GM12872 (cell line): ENCODE measurements at regions not wholly inside any gene's neighbourhood (a gene's known extent, or its start where the extent isn't known, plus 50 kb on each side); places are given as distances from the start of the nearest gene placed in this dataset.

Experiments
- TF ChIP-seq, protein P1 (sequence below): IDR thresholded peaks from 3 replicates; pipeline ENCODE4 v1.5.1; 2011; ENCODE audit warnings: low read depth, mild to moderate bottlenecking, low read length, moderate library complexity; ENCODE audit not compliant: insufficient read depth

DNA sequence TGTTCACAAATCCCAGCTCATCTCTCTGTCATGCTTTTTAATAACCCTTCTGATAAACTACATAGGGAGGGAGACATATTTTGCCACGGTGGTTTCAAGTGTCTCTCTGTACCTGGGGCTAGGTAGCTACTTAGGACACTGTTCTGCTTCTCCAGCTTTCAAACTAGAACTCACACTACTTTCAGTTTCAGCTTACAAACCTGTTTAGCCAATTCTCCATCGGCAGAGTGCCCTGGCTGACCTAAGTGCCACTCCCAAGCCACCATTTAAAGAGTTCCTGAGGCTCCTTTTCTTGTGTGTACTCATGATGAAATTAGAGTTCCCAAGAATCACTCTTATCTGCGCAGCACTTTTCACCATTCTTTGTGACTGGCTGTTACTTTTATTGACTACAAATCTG is 899.2 kb downstream of the FAT4 start:
- TF ChIP-seq, protein P1, sequence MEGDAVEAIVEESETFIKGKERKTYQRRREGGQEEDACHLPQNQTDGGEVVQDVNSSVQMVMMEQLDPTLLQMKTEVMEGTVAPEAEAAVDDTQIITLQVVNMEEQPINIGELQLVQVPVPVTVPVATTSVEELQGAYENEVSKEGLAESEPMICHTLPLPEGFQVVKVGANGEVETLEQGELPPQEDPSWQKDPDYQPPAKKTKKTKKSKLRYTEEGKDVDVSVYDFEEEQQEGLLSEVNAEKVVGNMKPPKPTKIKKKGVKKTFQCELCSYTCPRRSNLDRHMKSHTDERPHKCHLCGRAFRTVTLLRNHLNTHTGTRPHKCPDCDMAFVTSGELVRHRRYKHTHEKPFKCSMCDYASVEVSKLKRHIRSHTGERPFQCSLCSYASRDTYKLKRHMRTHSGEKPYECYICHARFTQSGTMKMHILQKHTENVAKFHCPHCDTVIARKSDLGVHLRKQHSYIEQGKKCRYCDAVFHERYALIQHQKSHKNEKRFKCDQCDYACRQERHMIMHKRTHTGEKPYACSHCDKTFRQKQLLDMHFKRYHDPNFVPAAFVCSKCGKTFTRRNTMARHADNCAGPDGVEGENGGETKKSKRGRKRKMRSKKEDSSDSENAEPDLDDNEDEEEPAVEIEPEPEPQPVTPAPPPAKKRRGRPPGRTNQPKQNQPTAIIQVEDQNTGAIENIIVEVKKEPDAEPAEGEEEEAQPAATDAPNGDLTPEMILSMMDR, result no peak

- TF ChIP-seq, protein P1, result no peak
Measured at GRCh38 chr4:126215759-126216158, 901.0 kb downstream of the FAT4 start.

DNA sequence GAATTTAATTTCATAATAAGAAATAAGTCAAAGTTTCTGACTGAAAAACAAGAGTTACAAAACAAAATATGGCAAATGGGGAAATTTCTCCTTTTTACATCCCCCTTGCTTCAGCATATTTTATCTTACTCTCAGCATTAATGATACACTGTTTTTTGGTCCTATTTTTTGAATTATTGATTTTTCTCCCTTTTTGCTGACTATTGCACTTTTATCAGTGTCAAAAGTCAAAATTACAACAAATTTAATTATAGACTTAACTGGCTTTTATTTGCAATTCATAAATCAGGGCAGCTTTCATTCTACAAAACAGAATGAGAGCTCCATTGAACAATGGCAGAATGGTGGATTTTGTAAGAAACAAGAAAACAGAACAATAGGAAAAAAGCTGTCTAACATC is 901.9 kb downstream of the FAT4 start:
- TF ChIP-seq, protein P1, result no peak

DNA sequence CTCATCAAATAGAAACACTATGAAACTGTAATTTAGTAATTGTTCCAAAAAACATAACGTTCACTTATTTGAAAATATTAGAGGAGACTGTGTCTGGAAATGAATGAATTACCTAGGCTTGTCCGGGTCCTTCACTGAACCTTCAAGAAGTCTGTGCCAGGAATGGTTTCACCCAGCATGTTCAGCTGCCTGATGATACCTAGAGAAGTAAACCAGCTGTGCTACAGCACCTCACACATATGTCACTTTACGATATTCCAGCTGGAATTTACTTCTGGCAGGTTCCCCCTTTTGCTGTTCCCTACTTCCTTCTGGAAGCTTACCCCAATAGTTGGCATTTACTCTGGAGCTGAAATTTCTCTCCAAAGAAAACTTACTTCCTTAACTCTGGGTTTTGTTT is 906.5 kb downstream of the FAT4 start:
- TF ChIP-seq, protein P1, result no peak

- TF ChIP-seq, protein P1, result no peak
Measured at GRCh38 chr4:126221717-126222340, 907.1 kb downstream of the FAT4 start.

- TF ChIP-seq, protein P1, result peak; percentile 51; the same call in 2 of the 3 replicates
Measured at GRCh38 chr4:126223784-126224407, 909.1 kb downstream of the FAT4 start.

- TF ChIP-seq, protein P1, result no peak
Measured at GRCh38 chr4:126227428-126227827, 912.7 kb downstream of the FAT4 start.
